ENCODE measurements at regions not wholly inside any gene's neighbourhood (a gene's known extent, or its start where the extent isn't known, plus 50 kb on each side); places are given as distances from the start of the nearest gene placed in this dataset.

GRCh38 chr2:155022531-155022930 lies 324.0 kb downstream of the KCNJ3 start:
- Histone ChIP-seq H3K4me2 (no peak overlapping the region), H4K20me1 (ENCODE audit: insufficient read depth) (no peaks in the 10 kb centered on the region)
- CTCF ChIA-PET, result no interaction called here

GRCh38 chr2:155021618-155022017 lies 323.1 kb downstream of the KCNJ3 start:
- Histone ChIP-seq H3K9ac (no peak overlapping the region), H4K20me1 (ENCODE audit: insufficient read depth) (no peaks in the 10 kb centered on the region), H3K4me1 (ENCODE audit: control insufficient read depth in 1 of 2, insufficient read depth in 2 of 2, low read depth in 1 of 2, low read length in 1 of 2) (no peaks in the 10 kb centered on the region; a peak in 1 of 4 replicates), H3K27me3 (ENCODE audit: insufficient read depth) (no peaks in the 10 kb centered on the region), H3K4me2 (no peak overlapping the region), H3K9me3 (no peaks in the 10 kb centered on the region), H3K27ac (ENCODE audit: low read depth in 2 of 2, low read length in 1 of 2) (no peak overlapping the region), H3F3A (replicated peaks; ENCODE audit: insufficient read depth) (no peaks in the 10 kb centered on the region), H3K4me3 (ENCODE audit: low read depth in 2 of 2, low read length in 1 of 2) (no peak overlapping the region), H3K9me2 (no peaks in the 10 kb centered on the region), H3K79me2 (ENCODE audit: insufficient read depth) (no peaks in the 10 kb centered on the region), H2AFZ (ENCODE audit: low read depth) (no peak overlapping the region), H3K36me3 (replicated peaks in 1 of 2; ENCODE audit: control insufficient read depth in 1 of 2, insufficient read depth in 2 of 2, low read length in 1 of 2) (no peaks in the 10 kb centered on the region)
- POLR2A ChIA-PET, result no interaction called here
- DNase-seq, result no peak
- CTCF ChIA-PET, result no interaction called here
- WGBS (ENCODE audit: low lambda C conversion rate), result 37% methylated on average over 1 of the region's 1 CpG
- TF ChIP-seq JUND (IDR thresholded peaks at IDR 0.05), result no peak
- no peak for TF ChIP-seq GABPA (IDR thresholded peaks at IDR 0.05; ENCODE audit: low read depth)
- TF ChIP-seq POLR2AphosphoS5 (IDR thresholded peaks at IDR 0.05; ENCODE audit: low read depth, low read length), result no peak

More at GRCh38 chr2:155022531-155022930, 324.0 kb downstream of the KCNJ3 start:
- TF ChIP-seq USF2 (IDR thresholded peaks at IDR 0.05; ENCODE audit: borderline replicate concordance, low read depth, low read length), result no peak
- TF ChIP-seq SMC3 (IDR thresholded peaks at IDR 0.05; ENCODE audit: low read depth, low read length), result no peak
- Histone ChIP-seq H3F3A (replicated peaks; ENCODE audit: insufficient read depth) (no peaks in the 10 kb centered on the region), H3K9me2 (no peaks in the 10 kb centered on the region), H3K4me1 (ENCODE audit: control insufficient read depth in 1 of 2, insufficient read depth in 2 of 2, low read depth in 1 of 2, low read length in 1 of 2) (no peaks in the 10 kb centered on the region; a peak in 1 of 4 replicates), H3K27ac (ENCODE audit: low read depth in 2 of 2, low read length in 1 of 2) (no peak overlapping the region), H3K9me3 (no peaks in the 10 kb centered on the region), H3K79me2 (ENCODE audit: insufficient read depth) (no peaks in the 10 kb centered on the region), H3K4me3 (ENCODE audit: low read depth in 2 of 2, low read length in 1 of 2) (no peak overlapping the region), H3K9ac (no peak overlapping the region), H3K27me3 (ENCODE audit: insufficient read depth) (no peaks in the 10 kb centered on the region), H3K36me3 (replicated peaks in 1 of 2; ENCODE audit: control insufficient read depth in 1 of 2, insufficient read depth in 2 of 2, low read length in 1 of 2) (no peaks in the 10 kb centered on the region), H2AFZ (ENCODE audit: low read depth) (no peak overlapping the region)
- no peak for DNase-seq
- POLR2A ChIA-PET, result no interaction called here

DNA sequence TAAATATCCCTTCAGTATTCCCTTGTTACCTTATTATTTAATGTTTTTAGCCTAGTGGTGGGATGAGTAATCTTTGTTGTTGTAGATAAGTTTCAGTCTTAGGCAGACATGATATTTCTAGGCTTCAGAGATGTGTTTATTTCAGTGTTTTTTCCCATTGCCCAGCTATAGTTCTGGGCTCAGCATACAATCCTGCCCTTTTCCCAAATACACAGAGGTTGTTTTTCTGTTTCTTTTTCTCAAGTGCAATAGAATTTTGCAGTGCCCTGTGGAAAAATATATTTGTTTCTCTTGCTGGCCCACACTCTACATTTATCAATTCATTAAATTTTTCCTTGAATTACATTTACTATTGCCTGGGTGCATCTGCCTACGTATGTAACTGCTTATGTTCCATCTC lies 321.8 kb downstream of the KCNJ3 start:
- ChIA-PET POLR2A (no interaction called here), CTCF (no interaction called here)
- no peaks in the 10 kb centered on the region for H4K20me1 ChIP-seq (ENCODE audit: insufficient read depth)
- no peak overlapping the region for H3K9ac ChIP-seq
- TF ChIP-seq ELF1 (IDR thresholded peaks at IDR 0.05) (no peak), EZH2phosphoT487 (IDR thresholded peaks at IDR 0.05; ENCODE audit: borderline replicate concordance, low read depth) (no peak), RAD21 (IDR thresholded peaks at IDR 0.05; ENCODE audit: low read length) (no peak), PBX3 (IDR thresholded peaks at IDR 0.05) (no peak)
- no peaks in the 10 kb centered on the region for H3K27me3 ChIP-seq (ENCODE audit: insufficient read depth)
- H3K4me1 ChIP-seq (ENCODE audit: control insufficient read depth in 1 of 2, insufficient read depth in 2 of 2, low read depth in 1 of 2, low read length in 1 of 2), result no peaks in the 10 kb centered on the region; a peak in 1 of 4 replicates
- no peaks in the 10 kb centered on the region for H3K36me3 ChIP-seq (replicated peaks in 1 of 2; ENCODE audit: control insufficient read depth in 1 of 2, insufficient read depth in 2 of 2, low read length in 1 of 2)
- no peak overlapping the region for H3K27ac ChIP-seq (ENCODE audit: low read depth in 2 of 2, low read length in 1 of 2)
- no peaks in the 10 kb centered on the region for H3K9me2 ChIP-seq
- no peaks in the 10 kb centered on the region for H3F3A ChIP-seq (replicated peaks; ENCODE audit: insufficient read depth)
- no peaks in the 10 kb centered on the region for H3K9me3 ChIP-seq
- H2AFZ ChIP-seq (ENCODE audit: low read depth), result no peak overlapping the region
- no peak overlapping the region for H3K4me3 ChIP-seq (ENCODE audit: low read depth in 2 of 2, low read length in 1 of 2)
- H3K4me2 ChIP-seq, result no peak overlapping the region
- DNase-seq, result no peak
- WGBS (ENCODE audit: low lambda C conversion rate), result 10% methylated on average over 1 of the region's 1 CpG
- H3K79me2 ChIP-seq (ENCODE audit: insufficient read depth), result no peaks in the 10 kb centered on the region
